Heart left ventricle (tissue), 16 donors: ENCODE measurements at regions not wholly inside any gene's neighbourhood (a gene's known extent, or its start where the extent isn't known, plus 50 kb on each side); places are given as distances from the start of the nearest gene placed in this dataset.

Experiments used
- ATAC-seq, 4 donors: fragments of 200-7000 bp; cut with Tn5 transposase; one replicate each; pipeline ENCODE4 v1.9.1; 2020 to 2022; ENCODE audit warnings: moderate library complexity in 4 of 4, mild to moderate bottlenecking in 3 of 4, moderate number of reproducible peaks in 1 of 4
- DNase-seq, 5 donors: peaks; one replicate each; pipeline ENCODE4 v3.0.0-alpha.2; 2020
- H3K27ac ChIP-seq, 12 donors: fragments of 200-600 bp; sonication (generic) in 4 of 12; one replicate each; pipeline versions ENCODE4 v1.5.0 to v1.8.0; 2016 to 2022; ENCODE audit warnings: mild to moderate bottlenecking in 2 of 12
- H3K27me3 ChIP-seq, 9 donors: fragments of 200-600 bp; sonication (generic) in 2 of 9; one replicate each; pipeline versions ENCODE4 v1.5.1 to v1.8.0; 2016 to 2022; ENCODE audit warnings: mild to moderate bottlenecking in 3 of 9
- H3K36me3 ChIP-seq, 9 donors: fragments of 200-600 bp; sonication (generic) in 2 of 9; one replicate each; pipeline versions ENCODE4 v1.5.0 to v1.8.0; 2018 to 2022; ENCODE audit warnings: mild to moderate bottlenecking in 2 of 9
- H3K4me1 ChIP-seq, 12 donors: fragments of 200-600 bp; sonication (generic) in 4 of 12; one replicate each; pipeline versions ENCODE4 v1.5.0 to v1.8.0; 2016 to 2022; ENCODE audit warnings: mild to moderate bottlenecking in 3 of 12
- H3K4me3 ChIP-seq, 12 donors: fragments of 200-600 bp; sonication (generic) in 4 of 12; one replicate each; pipeline versions ENCODE4 v1.5.0 to v1.8.0; 2017 to 2022; ENCODE audit warnings: mild to moderate bottlenecking in 9 of 12, moderate library complexity in 4 of 12
- H3K9me3 ChIP-seq, 12 donors: fragments of 200-600 bp; sonication (generic) in 4 of 12; one replicate each; pipeline versions ENCODE4 v1.5.0 to v1.8.0; 2016 to 2022; ENCODE audit warnings: mild to moderate bottlenecking in 1 of 12
- POLR2A ChIP-seq, 2 donors: fragments of 450-650 bp; IDR thresholded peaks; one replicate each; pipeline ENCODE4 v1.6.1; 2017; ENCODE audit warnings: antibody characterized with exemption in 2 of 2, mild to moderate bottlenecking in 2 of 2, moderate library complexity in 2 of 2
- WGBS, 4 donors: extraction: QIAGEN DNeasy Blood & Tissue Kit in 2 of 4; methylation state at CpG; one replicate each; pipeline versions ENCODE4 v1.1.5 to v1.1.7; 2013 to 2018; 5-methylcytosine and 5-hydroxymethylcytosine counted together
- intact Hi-C, 10 donors: fragments of 100-400 bp; cut with DNase I; formaldehyde crosslinking; loops; one replicate each; pipeline versions ENCODE4 v1.11.1 to v1.14.2; 2022
- TF ChIP-seq, protein P1 (sequence below), 12 donors: fragments of 200-600 bp; sonication (generic) in 4 of 12; IDR thresholded peaks; one replicate each; pipeline versions ENCODE4 v1.5.0 to v1.8.0; 2018 to 2022; ENCODE audit warnings: antibody characterized with exemption in 12 of 12, mild to moderate bottlenecking in 5 of 12
- donor health status: ischemic (EF 13 %, LVEDD 7.1; RV severe dilation, severe dysfunction).
- donor health status: healthy with polysubstance abuse.
- donor health status: DM: no; HTN: yes; CAD: no.
- donor health status: DM: no; HTN: no; CAD: no.
- donor health status: ischemic (EF 25% LVEDD 6.9; RV normal size, moderate dysfunction).
- donor health status: ischemic (EF 25% LVEDD 5.7; RV mildly dilated, moderate dysfunction).
- donor health status: healthy.
- donor health status: DM: yes; HTN: yes; CAD: no.
- donor health status: ischemic (EF 35%, LVEDD 5.7; RV mildly dilated, moderate dysfunction).
- donor health status: nonischemic (EF 11% LVEDD 7.7; RV severe dilation, severe dysfunction).
- donor health status: DM: yes; HTN: yes; CAD: no.
- donor health status: PGD.
- donor health status: ischemic (EF 29% LVEDD 5.4; RV normal size, mild dysfunction).
- donor health status: nonischemic (EF 23%, LVEDD 6.1; RV moderate dilation, normal function).

DNA sequence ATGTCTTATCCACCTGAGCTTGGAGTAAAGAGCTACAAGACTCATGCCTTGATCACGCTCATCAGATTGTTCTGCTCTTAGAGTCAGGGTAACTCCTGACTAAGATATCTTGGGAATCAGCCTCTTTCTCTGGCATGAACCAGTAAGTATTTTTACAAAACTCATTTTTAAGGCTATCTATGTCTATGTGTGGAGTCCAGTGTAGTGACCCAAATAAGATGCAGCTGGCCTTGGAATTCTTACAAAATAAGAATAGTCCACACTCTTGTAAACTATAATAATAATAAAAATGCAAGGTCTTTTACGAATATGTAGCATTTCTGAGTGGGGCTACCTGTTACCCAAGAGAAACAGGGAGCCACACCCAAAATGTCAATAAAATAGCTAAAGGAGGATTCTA lies 498.3 kb upstream of the SYT4 start:
- no peak overlapping the region for H3K27ac ChIP-seq
- no peak for ATAC-seq
- WGBS, 4 donors: 70 to 85% (median 75%) methylated on average over 2 of the region's 2 CpGs

DNA sequence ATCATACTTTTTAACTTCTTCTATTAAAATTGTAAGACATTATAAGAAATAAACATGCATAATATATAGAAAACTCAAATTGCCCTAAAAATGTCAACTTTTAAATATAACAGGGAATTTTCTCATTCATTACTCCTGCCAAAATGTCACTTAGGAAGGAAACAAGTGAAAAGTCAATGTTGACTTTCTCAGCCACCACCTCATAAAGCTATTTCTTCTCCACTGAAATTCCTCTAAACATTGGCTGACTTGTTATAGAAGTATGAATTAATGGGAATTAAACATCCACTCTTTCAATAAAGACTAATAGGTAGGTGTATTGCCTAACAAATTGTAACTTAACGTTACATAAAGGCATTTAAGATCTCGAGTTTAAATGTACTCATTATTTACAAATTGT lies 499.7 kb upstream of the SYT4 start:
- 81 to 93% (median 83%) methylated on average over 2 of the region's 2 CpGs for WGBS, 4 donors
- peaks cover 0 to 15% (median 8%) of the 10 kb centered on the region in 12 donors for H3K4me1 ChIP-seq
- intact Hi-C loops: loop anchor here in 1 of 10 donors (10.0 kb wide), 1 partner anchor 548 kb away; no protein-coding TSS in a partner anchor
- H3K27me3 ChIP-seq: no peaks in the 10 kb centered on the region
- no peak overlapping the region for H3K27ac ChIP-seq
- TF ChIP-seq, protein P1, sequence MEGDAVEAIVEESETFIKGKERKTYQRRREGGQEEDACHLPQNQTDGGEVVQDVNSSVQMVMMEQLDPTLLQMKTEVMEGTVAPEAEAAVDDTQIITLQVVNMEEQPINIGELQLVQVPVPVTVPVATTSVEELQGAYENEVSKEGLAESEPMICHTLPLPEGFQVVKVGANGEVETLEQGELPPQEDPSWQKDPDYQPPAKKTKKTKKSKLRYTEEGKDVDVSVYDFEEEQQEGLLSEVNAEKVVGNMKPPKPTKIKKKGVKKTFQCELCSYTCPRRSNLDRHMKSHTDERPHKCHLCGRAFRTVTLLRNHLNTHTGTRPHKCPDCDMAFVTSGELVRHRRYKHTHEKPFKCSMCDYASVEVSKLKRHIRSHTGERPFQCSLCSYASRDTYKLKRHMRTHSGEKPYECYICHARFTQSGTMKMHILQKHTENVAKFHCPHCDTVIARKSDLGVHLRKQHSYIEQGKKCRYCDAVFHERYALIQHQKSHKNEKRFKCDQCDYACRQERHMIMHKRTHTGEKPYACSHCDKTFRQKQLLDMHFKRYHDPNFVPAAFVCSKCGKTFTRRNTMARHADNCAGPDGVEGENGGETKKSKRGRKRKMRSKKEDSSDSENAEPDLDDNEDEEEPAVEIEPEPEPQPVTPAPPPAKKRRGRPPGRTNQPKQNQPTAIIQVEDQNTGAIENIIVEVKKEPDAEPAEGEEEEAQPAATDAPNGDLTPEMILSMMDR (IDR thresholded peaks at IDR 0.05): no peak
- TF ChIP-seq POLR2A (IDR thresholded peaks at IDR 0.05): no peak
- no peak for DNase-seq
- no peak for ATAC-seq
- H3K36me3 ChIP-seq: no peaks in the 10 kb centered on the region
- no peaks in the 10 kb centered on the region for H3K9me3 ChIP-seq
- H3K4me3 ChIP-seq: no peak overlapping the region

More for the DNA sequence above, 498.3 kb upstream of the SYT4 start:
- no peak for TF ChIP-seq POLR2A (IDR thresholded peaks at IDR 0.05)
- TF ChIP-seq, protein P1 (IDR thresholded peaks at IDR 0.05): no peak
- intact Hi-C loops: loop anchor here in 1 of 10 donors (10.0 kb wide), 1 partner anchor 549 kb away; no protein-coding TSS in a partner anchor
- no peaks in the 10 kb centered on the region for H3K36me3 ChIP-seq
- H3K4me1 ChIP-seq: peaks cover 0 to 15% (median 8%) of the 10 kb centered on the region in 12 donors
- no peaks in the 10 kb centered on the region for H3K27me3 ChIP-seq
- H3K4me3 ChIP-seq: no peak overlapping the region
- DNase-seq: no peak
- no peaks in the 10 kb centered on the region for H3K9me3 ChIP-seq

DNA sequence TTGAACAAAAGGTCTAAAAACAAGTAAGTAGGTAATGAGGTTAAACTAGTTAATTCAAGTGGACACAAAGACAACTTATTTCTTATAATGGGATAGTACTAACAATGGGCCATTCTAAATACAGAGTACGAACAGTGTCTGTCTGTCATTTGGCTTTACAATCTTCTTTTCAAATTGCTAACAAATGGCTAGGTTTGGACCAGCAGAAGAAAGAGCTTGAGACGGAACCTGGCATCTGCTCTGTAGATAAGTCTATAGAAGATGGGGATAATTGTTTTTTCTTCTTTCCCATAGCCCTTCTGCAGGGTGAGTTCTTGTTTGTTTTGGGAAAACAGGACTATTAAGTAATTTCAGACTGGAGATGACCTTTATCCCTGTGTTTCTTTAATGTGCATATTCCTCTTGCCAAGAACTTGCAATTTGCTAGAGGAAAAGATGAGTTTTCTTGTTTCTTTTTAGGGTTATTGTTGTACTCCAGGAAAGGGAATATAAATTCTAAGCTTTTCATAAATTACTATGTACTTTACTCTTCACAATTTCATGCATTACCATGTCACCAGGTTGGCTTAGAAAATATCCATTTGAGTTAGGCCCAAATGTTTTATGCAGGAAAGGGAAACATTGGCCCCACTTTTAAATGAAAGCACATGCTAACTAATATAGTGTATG lies 500.5 kb upstream of the SYT4 start:
- intact Hi-C loops: loop anchor here in 1 of 10 donors (10.0 kb wide), 1 partner anchor 547 kb away; no protein-coding TSS in a partner anchor
- ATAC-seq (no peak), DNase-seq (no peak)
- Histone ChIP-seq H3K27ac (no peak overlapping the region), H3K36me3 (no peaks in the 10 kb centered on the region), H3K9me3 (no peaks in the 10 kb centered on the region), H3K4me3 (no peak overlapping the region), H3K4me1 (peaks cover 0 to 12% (median 6%) of the 10 kb centered on the region in 12 donors), H3K27me3 (no peaks in the 10 kb centered on the region)
- TF ChIP-seq, protein P1 (IDR thresholded peaks at IDR 0.05): no peak
- no peak for TF ChIP-seq POLR2A (IDR thresholded peaks at IDR 0.05)
- WGBS, 4 donors: 69 to 82% (median 73%) methylated on average over 2 of the region's 2 CpGs

DNA sequence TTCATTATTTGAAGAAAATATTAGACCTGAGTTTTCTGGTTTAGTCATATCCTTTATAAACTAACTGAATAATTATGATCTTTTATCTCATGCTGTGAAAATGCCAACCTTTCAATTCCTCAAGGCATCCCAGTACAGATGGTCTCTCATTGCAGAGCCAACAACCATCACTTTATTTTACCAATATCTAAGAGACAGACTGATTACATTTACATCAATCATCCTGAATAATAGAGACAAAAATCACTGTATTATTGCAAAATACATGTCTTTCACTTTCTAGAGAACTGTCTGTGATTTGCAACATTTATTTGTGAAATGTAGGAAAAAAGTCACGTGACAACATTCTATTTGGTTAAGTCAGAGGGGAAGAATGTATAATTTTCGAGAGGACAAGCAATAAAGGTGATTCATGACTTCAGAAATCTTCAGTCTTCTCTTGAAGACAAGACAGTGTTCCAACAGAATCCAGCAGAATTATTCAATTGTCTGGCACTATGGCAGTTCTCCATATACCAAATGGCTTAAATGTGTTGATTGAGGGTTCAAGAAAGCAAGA lies 503.6 kb upstream of the SYT4 start:
- Histone ChIP-seq H3K4me1 (no peaks in the 10 kb centered on the region), H3K27ac (no peak overlapping the region), H3K36me3 (no peaks in the 10 kb centered on the region), H3K4me3 (no peak overlapping the region), H3K27me3 (no peaks in the 10 kb centered on the region), H3K9me3 (no peaks in the 10 kb centered on the region)
- TF ChIP-seq, protein P1 (IDR thresholded peaks at IDR 0.05): no peak
- intact Hi-C loops: loop anchor here in 4 of 10 donors (10.0 kb wide), 2 partner anchors 544 to 1604 kb away; no protein-coding TSS in a partner anchor
- DNase-seq (no peak), ATAC-seq (no peak)
- 58 to 74% (median 66%) methylated on average over 2 of the region's 2 CpGs for WGBS, 4 donors
